ENCODE measurements at regions not wholly inside any gene's neighbourhood (a gene's known extent, or its start where the extent isn't known, plus 50 kb on each side); places are given as distances from the start of the nearest gene placed in this dataset.

DNA sequence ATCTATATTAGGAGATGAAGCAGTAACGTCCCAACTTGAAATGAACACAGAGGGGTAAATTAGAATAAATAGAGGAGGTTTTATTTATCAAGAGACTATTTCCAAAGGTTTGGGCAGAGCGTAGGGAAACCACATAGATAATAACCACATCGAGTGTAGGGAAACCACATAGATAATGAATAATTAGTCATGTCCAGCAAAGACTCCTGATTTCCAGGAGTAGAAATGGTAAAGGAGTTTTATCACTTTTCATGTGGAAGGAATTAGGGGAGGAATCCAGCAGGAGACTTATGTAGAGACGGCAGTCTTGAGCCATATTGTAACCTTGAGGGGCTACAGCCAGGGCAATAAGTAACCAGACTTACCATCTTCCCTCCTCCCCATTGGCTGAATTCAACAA, 136.3 kb upstream of the CSNK1A1L start:
- intact Hi-C loops (cut with DNase I; ENCODE audit: low total_unique reads) = no loop called here
- Histone ChIP-seq H3K27ac (no peak overlapping the region), H3K4me1 (no peaks in the 10 kb centered on the region), H3K9me3 (peaks cover 0 to 33% (median 23%) of the 10 kb centered on the region in 8 donors), H3K4me3 (no peak overlapping the region), H3K36me3 (no peaks in the 10 kb centered on the region), H3K27me3 (replicated peaks in 1 of 7) (no peaks in the 10 kb centered on the region)
- DNase-seq = no peak
- 87 to 93% (median 90%) methylated on average over 4 of the region's 4 CpGs for WGBS, 5 donors
- TF ChIP-seq CTCF (IDR thresholded peaks at IDR 0.05 in 8 of 11, conservative IDR thresholded peaks at IDR 0.05 in 3 of 11) = no peak
- no peak for TF ChIP-seq POLR2AphosphoS5 (IDR thresholded peaks at IDR 0.05)
- TF ChIP-seq POLR2A (IDR thresholded peaks at IDR 0.05) = no peak

GRCh38 chr13:37230346-37230745, 124.9 kb upstream of the CSNK1A1L start:
- no peak overlapping the region for H3K27ac ChIP-seq
- H3K36me3 ChIP-seq = no peaks in the 10 kb centered on the region
- no peaks in the 10 kb centered on the region for H3K27me3 ChIP-seq (replicated peaks in 1 of 7)
- H3K9me3 ChIP-seq = peaks cover 0 to 51% (median 21%) of the 10 kb centered on the region in 8 donors
- DNase-seq = no peak
- no peaks in the 10 kb centered on the region for H3K4me1 ChIP-seq
- no peak overlapping the region for H3K4me3 ChIP-seq
- TF ChIP-seq POLR2A (IDR thresholded peaks at IDR 0.05) = no peak
- no peak for TF ChIP-seq CTCF (IDR thresholded peaks at IDR 0.05 in 8 of 11, conservative IDR thresholded peaks at IDR 0.05 in 3 of 11)
- intact Hi-C loops (cut with DNase I; ENCODE audit: low total_unique reads) = no loop called here

DNA sequence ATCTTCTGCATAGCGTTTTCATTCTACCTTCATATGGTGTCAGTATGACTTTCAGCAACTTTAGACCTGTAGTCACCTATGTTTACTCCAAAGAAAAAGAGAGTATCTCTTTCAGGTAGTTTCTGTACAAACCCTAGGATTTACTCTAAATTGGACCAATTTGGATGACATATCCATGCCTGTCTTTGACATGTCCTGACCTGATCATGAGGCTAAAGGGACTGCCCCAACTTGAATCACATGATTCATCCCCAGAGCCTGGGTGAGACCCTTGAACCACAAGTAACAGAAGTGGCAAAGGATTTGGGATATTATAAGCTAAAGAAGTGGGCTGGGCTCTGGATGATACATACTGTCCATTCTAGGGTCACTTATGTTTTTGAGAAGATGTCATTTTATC, 124.5 kb upstream of the CSNK1A1L start:
- H3K27ac ChIP-seq = no peak overlapping the region
- no peak for DNase-seq
- no peaks in the 10 kb centered on the region for H3K36me3 ChIP-seq
- intact Hi-C loops (cut with DNase I; ENCODE audit: low total_unique reads) = no loop called here
- no peak overlapping the region for H3K4me3 ChIP-seq
- H3K27me3 ChIP-seq (replicated peaks in 1 of 7) = no peaks in the 10 kb centered on the region
- peaks cover 0 to 51% (median 21%) of the 10 kb centered on the region in 8 donors for H3K9me3 ChIP-seq
- WGBS, 5 donors = 0 to 61% (median 0%) methylated on average over 1 of the region's 1 CpG
- TF ChIP-seq POLR2AphosphoS5 (IDR thresholded peaks at IDR 0.05) = no peak
- no peak for TF ChIP-seq POLR2A (IDR thresholded peaks at IDR 0.05)
- no peak for TF ChIP-seq CTCF (IDR thresholded peaks at IDR 0.05 in 8 of 11, conservative IDR thresholded peaks at IDR 0.05 in 3 of 11)
- H3K4me1 ChIP-seq = no peaks in the 10 kb centered on the region

- intact Hi-C loops (cut with DNase I; ENCODE audit: low total_unique reads) = no loop called here
- Histone ChIP-seq H3K9me3 (peaks cover 0 to 47% (median 26%) of the 10 kb centered on the region in 8 donors), H3K4me1 (no peaks in the 10 kb centered on the region), H3K36me3 (no peaks in the 10 kb centered on the region), H3K27ac (no peak overlapping the region), H3K4me3 (no peak overlapping the region), H3K27me3 (replicated peaks in 1 of 7) (no peaks in the 10 kb centered on the region)
- no peak for DNase-seq
- TF ChIP-seq POLR2AphosphoS5 (IDR thresholded peaks at IDR 0.05) (no peak), CTCF (IDR thresholded peaks at IDR 0.05 in 8 of 11, conservative IDR thresholded peaks at IDR 0.05 in 3 of 11) (no peak)
- 88 to 95% (median 93%) methylated on average over 4 of the region's 4 CpGs for WGBS, 5 donors
These were observed 121.5 kb upstream of the CSNK1A1L start for GRCh38 chr13:37226971-37227370.
